ENCODE measurements at regions not wholly inside any gene's neighbourhood (a gene's known extent, or its start where the extent isn't known, plus 50 kb on each side); places are given as distances from the start of the nearest gene placed in this dataset.

DNA sequence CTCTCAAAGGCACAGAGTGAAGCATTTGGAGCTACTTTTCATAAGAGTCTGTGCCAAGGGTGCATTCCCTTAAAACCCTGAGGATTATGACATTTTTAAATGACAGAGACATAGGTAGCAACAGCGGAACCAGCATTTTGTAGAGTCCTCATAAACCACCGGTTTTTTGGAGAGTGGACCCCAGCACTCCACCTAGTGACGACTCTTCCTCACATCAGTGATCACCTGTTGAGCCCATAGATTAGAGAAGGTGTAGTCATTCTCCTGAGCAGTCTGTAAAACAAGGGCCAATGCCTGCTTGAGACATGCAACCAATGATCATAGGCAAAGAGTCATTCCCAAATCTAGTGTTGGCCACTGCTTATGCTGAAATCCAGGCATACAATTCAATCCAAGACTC is 399.1 kb downstream of the GXYLT1 start:
- TF ChIP-seq, protein P1, sequence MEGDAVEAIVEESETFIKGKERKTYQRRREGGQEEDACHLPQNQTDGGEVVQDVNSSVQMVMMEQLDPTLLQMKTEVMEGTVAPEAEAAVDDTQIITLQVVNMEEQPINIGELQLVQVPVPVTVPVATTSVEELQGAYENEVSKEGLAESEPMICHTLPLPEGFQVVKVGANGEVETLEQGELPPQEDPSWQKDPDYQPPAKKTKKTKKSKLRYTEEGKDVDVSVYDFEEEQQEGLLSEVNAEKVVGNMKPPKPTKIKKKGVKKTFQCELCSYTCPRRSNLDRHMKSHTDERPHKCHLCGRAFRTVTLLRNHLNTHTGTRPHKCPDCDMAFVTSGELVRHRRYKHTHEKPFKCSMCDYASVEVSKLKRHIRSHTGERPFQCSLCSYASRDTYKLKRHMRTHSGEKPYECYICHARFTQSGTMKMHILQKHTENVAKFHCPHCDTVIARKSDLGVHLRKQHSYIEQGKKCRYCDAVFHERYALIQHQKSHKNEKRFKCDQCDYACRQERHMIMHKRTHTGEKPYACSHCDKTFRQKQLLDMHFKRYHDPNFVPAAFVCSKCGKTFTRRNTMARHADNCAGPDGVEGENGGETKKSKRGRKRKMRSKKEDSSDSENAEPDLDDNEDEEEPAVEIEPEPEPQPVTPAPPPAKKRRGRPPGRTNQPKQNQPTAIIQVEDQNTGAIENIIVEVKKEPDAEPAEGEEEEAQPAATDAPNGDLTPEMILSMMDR (IDR thresholded peaks at IDR 0.05 in 8 of 11, conservative IDR thresholded peaks at IDR 0.05 in 3 of 11), result no peak
- no peak for TF ChIP-seq POLR2A (IDR thresholded peaks at IDR 0.05)
